ENCODE measurements at regions not wholly inside any gene's neighbourhood (a gene's known extent, or its start where the extent isn't known, plus 50 kb on each side); places are given as distances from the start of the nearest gene placed in this dataset.

DNA sequence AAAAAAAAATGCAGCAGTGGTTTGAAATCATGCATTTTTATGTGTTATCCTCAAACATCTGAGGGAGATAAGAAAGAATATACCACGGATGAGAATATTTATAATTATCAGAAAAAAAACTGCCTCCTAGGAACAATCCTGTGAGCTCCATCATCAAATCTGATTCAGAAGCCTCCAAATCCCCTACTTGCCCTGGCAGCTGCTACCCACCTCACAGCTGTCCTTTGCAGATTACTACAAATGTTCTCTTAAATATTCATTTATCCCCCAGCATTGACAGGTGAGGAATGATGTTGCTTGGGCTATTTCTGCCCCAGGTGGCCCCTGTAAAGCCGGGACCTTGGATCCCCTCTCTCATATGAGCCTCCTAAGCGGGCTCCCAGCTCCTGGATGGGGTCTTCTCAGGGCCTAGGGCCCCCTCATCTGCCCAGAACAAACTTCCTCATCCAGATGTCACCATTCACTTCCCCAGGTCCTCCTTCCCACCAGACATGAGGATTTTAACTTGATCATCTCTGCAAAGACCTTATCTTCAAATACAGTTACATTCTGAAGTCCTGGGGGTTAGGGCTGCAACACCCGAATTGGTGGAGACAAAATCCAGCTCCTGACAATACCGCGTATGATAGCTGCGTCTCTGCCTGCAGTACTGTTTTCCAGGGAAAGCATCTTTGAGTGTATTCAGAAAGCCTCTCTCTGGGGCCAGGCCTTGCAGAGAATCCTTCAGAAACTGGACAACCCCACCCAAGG, 81.9 kb upstream of the INSIG1 start:
- DNase-seq (ENCODE audit: low read depth in 3 of 3), result no peak

DNA sequence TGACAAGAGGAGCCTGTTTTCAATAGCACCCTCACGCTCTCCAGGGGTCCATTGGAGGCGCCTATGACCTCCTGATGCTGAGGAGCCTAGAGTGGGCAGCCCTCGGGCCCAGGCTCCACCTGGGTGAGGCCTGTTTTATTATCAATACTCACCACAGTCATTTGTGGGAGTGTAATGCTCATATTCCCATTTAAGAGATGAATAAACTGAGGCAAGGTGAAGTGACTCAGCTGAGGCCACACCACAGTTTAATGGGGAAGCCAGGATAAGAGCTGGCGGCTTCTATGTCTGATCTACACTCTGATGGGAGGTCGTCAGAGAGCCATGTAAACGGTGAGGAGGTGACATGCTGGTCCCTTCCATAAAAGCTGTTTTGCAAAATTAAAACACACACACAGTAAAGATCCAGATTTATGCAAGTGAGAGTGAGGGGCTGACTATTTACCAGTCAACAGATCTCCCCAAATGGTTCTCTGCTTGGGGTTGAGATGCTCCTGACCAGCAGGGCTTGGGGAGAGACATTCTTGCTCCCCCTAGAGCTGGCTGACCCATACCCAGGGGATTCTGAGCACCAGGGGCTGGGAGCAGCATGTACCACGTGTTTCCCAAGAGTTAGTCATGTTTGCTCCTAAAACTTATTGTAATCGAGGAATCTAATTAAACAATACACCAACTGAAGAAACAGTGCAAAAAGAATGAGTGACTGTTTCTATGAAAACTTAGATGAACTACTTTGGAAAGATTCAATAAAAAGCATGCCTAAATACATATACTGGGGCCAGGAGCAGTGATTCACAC, 81.0 kb upstream of the INSIG1 start:
- no peak for DNase-seq (ENCODE audit: low read depth in 3 of 3)

DNA sequence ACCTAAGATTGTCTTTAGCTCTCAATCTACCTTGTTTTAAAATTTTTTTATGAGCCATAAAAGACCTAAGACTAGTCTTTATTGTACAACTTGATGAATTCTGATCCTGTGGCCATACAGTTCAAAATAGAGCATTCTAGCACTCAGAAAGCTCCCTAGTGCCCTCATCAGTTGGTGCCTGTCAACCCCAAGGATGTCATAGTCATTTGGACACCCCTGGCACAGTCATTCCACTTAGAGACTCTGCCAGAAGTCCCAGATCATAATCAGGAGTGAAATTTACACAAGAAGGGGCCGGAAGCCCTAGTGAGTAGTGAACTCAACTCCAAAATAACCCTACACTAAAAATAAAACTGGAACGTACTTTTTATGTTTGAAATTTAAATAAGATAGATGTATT, 80.0 kb upstream of the INSIG1 start:
- no peak for DNase-seq (ENCODE audit: low read depth in 3 of 3)

DNA sequence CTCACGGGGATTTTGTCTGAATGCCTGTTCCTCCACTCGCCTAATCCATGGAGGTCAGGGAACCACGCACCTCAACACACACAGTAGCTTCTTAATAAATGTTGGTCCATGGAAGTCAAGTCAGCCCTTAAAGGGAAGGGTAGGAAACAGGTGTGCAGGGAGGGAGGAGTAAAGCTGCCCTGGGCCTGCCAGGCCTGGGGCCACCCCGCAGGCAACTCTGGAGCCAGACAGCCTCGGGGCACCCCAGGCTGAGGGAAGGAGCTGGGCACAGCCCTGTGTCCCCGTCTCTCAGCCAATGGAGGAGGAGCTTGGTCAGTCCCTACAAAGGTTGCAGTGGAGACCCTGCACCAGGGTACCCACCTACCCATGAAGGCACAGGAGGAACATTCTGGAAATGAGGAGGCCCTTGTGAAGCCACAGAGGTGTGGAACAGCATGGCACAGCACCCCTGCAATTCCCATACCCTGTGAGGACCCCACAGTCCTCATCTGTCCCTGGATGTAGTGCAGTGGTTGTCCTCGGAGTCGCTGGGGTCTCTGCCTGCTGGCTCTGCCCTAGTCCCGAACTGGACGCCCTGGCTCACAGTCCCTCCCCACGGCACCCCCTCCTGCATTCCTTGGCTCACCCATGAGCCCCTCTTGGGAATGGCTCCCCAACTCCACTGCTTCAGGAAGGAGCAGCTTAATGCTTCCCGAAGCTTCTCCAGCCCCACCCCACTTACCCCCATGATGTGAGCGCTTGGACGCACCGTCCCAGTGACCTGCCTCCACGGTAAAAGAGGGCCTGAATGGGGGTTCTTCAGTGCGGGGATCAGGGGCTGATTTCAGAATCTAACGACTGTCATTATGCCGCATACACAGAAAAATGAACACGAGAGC, 79.2 kb upstream of the INSIG1 start:
- no peak for DNase-seq (ENCODE audit: low read depth in 3 of 3)

DNA sequence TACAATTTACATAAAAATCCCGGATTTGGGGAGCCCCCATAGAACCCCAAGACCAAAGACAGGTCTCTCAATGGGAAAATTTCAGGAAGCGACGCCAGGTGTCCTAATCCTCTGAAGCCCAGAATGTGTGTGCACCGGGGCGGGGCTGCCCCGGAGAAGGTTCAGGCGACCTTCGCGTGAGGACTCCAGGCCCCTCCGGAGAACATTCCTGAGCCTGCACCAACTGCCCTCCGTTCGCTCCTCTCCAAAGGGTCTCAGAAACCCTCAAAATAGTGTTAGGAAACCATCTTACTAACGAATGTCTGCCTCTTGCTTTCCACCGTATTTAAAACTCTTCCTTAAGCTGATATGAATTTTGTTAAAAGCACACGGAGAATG, 78.5 kb upstream of the INSIG1 start:
- DNase-seq (ENCODE audit: low read depth in 3 of 3), result no peak

DNA sequence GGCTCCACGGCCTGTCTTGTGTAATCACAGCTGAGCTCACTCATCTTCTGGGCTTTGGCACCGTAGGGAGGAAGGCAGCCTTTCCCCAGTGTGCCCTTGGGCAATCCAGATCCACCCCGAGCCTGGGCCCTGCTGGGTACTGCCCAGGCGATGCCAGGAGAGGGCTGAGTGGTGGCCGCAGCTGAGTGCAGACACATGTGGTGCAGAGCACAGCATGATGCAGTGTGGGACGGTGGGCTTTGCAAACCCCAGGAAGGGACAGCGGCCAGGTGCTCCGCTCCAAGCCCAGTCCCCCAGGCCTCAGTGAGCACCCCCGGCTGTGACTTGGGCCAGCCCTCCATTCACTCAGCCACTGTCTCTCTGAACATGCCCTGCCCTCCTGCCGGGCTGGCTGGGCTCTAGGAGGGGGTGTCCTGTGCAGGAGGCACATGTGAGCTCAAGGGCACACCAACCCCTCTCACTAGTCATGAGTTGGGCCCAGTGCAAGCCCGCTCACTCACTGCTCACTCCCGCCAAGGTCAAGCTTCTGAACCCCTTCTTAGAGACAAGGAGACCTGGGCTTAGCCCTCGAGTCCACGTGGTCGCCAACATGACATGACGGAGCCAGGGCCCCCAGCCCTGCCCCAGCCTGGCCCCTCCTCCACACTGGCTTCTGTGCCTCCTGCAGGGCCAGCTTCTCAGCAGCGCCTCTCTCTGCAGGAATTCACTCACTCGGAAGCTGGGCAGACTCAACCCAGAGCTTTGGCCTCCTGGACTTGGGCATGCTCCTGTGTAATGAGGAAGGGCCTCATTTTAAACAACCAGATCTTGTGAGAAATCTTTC, 77.5 kb upstream of the INSIG1 start:
- DNase-seq (ENCODE audit: low read depth in 3 of 3), result no peak

DNA sequence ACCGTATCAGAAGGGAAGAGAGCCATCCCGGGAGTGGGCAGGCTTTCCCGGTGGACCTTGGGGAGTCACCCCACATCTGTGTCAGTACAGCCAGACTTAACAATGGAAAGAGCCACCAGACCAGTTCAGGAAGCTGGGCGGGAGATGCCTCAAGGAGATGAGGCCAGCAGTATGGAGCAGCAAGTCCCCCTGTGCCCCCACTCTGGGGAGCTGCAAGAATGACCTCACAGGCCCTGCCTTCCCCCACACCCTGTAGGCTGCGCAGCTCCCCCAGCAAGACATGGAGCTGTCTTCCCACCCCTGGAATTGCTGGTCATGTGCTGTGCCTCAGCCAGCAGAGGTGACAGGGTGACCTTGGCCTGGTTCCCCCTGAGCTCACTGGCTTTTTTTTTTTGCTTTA, 76.8 kb upstream of the INSIG1 start:
- no peak for DNase-seq (ENCODE audit: low read depth in 3 of 3)

DNA sequence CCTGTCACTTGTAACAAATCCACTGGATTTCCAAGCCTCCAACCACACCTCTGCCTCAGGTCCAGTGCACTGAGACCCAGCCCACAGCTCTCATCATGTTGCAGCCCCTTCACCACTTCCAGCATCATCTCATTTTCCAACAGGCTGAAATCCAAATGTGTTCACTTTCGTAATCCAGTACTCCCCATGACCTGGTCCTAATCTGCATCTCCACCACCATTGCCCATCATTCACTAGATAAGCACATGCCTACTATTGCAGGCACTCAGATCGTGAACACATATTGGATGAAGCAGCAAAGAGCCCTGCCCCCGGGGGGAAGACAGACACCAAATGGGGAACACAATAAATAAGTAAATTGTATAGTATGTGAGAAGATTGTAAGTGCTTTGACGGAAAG, 76.1 kb upstream of the INSIG1 start:
- no peak for DNase-seq (ENCODE audit: low read depth in 3 of 3)

DNA sequence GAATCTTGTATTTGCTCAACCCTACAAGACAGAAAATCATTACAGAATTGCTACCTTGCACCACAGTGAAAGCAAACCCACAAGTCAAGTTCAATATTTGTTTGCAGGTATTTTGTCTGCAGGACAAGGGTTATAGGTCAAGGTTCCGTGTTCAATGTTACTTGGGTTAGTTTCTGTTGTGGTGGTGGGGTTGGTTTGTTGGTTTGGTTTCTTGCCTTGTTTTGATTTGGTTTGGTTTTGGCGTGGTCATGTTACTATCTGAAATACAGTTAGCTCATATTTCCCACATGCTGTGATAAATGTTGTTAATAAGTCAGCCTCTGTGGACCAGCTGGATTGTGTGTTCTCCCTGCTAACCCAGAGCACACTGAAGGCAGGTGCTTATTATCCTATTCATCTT, 75.6 kb upstream of the INSIG1 start:
- DNase-seq (ENCODE audit: low read depth in 3 of 3), result no peak

DNA sequence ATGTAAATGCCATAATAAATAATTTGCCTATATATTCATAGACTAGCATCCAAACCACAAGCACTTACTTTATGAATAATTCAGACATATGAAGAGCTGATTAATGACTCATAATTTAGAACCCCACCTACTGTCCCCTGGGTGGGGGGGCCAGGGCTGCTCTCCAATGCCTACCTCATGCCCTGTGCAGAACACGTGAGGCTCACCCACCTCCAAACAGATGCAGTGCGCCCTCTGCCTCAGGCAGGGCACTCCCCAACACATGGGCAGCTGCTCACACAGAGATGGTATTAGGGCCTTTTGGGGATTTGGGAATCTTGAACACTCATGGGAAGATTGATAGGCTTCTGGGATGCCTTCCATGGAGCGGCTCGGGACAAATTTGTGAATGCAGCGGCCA, 75.1 kb upstream of the INSIG1 start:
- DNase-seq (ENCODE audit: low read depth in 3 of 3), result no peak

DNA sequence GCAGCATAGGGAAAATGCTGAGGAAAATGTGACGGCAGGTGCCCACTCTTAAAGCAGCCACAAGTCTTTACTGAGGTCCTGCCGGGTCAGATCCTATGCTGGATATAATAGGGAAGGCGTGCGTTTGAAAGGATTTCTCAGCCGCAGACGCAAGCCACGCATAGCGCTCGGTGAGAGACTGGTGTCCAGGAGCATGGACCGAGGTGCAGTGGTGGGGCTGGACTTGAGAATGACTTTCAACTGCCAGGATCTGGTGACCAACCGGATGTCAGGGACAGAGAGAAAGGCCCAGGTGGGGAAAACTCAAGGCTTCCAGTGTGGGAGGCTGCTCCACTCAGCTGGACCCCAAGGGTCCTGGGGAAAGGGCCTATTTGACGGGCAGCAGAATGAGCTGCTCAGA, 74.7 kb upstream of the INSIG1 start:
- no peak for DNase-seq (ENCODE audit: low read depth in 3 of 3)

DNA sequence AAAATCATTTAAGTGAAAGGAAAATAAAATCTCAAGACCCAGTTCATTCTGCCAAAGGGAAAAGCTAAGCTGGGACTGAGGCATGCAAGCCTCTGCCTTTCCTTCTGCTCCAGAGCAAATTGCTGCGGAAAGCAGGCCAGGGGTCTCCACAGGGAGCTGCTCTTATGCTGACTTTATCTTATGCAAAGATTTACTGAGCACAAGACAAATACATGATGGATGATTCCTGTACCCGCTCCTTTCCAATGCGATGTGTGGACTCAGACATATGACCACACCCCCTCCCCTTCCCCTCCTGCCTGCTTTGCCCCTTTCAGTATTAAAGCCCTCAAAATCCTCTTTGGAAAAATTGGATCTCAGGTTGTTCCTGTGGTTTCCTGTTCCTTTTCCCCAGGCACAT, 74.2 kb upstream of the INSIG1 start:
- DNase-seq (ENCODE audit: low read depth in 3 of 3), result no peak

DNA sequence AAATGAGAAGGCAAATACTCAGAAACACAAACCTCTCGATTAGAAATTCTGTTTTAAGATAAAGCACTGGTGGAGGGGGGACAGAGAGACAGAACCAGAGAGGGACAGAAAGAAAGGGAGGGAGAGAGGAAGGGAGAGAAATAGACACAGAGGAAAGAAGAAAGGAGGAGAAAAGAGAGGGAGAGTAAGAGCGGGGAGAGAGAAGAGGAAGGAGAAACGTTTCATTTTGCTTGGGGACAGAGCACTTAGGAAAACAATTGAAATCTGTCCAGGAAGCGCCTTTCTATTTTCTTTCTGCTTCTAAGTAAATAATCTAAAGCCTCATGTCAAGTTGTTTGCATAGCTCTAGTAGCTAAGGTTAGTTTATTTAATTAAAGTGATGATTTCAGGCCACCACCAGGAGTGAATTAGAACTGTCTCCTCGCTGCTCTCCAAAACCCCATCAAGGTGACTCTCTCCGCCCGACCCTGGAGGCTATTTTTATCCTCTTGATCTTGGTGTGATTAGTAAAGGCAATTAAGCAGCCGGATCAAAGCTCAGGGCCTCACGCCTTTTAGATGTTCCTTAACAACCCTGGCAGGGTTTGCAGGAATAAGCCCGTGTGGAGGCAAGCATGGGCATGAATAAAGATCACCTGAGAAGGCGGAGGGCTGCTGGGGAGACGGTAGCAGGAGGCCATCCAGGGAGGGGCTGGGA, 73.4 kb upstream of the INSIG1 start:
- no peak for DNase-seq (ENCODE audit: low read depth in 3 of 3)

DNA sequence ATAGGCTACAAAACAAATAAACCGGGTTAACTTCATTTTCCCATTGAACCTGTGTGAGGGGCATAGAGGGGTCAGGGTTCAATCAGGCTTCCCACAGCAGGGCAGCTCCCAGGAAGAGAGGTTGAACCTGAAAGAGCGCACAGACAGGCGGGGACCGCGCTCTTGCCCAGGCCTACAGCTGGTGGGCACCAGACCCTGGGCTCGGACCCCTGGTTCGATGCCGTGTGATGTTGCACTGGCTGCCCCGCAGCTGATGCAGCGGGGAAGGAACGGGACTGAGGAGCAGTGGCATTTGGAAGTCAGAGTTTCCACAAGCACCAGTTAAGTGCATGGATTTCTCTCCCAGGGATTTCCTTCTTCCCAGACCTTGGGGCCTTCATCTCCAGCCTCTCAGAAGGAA, 72.6 kb upstream of the INSIG1 start:
- no peak for DNase-seq (ENCODE audit: low read depth in 3 of 3)

DNA sequence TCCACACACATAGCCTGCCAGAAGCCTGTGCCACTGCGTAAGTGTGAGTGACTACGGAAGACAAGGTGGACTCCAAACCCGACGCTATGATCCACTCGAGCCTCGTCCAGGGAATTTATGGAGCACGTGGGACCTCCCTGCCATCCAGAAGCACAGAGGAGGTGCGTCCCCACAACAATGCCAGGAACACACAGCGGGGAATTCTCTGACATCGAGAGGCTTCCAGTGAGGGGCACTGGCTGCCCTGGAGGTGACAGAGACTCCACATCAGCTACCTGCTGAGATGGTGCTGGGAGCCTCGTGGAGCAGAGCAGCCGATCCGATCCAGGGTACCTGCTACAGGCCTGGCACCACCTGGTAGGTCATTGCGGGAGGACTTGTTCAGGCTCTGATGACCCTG, 72.2 kb upstream of the INSIG1 start:
- no peak for DNase-seq (ENCODE audit: low read depth in 3 of 3)

DNA sequence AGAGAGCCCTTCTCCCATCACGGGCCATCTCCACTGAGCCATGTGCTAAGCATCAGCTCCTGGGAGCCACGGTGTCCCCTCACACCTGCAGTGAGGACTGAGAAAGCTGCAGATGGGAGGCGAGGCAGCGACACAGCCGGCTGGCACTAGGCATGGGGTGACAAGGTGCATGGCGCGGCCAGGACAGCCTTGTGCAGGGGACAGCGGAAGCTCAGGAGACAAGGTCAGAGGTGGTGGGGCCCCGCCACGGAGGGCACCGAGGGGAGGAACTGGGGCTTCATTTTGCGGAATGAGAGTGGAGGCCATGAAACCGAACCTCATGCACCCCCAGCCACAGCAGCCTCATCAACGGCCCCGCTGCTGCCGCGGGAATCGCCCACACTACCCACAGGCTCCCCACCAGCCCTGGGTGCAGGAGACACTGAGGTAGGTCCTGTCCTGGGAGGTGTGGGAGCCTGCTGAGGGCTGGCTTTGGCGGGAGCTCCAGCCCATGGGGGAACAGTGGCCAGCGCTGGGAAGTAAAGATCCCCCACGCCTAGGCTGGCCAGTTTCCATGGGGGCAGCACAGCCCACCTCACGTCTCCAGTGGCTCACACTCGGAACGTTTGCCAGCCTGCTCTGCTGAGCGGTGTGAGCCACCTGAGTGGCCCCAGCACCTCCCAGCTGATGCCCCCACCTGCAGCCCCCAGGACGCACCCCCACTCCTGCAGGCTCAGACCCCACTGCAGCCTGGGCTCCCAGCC, 71.2 kb upstream of the INSIG1 start:
- no peak for DNase-seq (ENCODE audit: low read depth in 3 of 3)

DNA sequence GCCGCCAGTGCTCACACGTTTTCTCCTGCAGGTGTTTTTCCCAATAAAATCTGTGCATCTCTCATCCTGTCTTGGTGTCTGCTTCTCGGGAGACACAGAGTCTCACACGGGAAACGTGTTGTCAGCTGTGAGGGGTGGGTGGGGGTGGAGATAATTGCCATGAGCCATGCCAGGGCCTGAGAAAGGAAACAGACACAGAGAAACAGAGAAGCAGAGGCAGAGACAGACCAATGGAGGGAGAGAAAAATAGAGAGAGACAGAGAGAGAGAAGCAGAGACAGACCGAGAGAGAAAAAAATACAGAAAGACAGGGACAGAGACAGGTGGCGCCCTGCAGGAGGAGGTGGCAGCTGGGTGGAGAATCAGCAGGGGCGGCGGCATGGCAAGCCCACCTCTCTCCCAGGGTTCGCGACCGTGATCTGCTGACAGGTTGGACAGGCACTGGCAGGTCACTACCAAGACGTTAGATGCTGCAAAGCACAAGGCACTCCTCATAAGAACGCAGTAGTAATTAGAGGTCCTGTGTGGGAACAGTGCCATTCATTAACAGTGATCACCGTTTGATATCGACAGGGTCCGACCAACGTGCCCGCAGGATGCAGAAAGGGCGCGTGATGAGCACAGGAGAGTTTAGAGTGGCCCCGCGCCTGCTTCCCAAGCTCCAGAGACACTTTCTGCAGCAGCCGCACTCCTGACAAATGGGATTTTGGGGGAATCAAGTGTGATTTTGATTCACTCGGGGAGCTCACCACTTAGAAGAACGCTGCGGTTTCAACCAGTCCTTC, 70.5 kb upstream of the INSIG1 start:
- DNase-seq (ENCODE audit: low read depth in 3 of 3), result no peak

DNA sequence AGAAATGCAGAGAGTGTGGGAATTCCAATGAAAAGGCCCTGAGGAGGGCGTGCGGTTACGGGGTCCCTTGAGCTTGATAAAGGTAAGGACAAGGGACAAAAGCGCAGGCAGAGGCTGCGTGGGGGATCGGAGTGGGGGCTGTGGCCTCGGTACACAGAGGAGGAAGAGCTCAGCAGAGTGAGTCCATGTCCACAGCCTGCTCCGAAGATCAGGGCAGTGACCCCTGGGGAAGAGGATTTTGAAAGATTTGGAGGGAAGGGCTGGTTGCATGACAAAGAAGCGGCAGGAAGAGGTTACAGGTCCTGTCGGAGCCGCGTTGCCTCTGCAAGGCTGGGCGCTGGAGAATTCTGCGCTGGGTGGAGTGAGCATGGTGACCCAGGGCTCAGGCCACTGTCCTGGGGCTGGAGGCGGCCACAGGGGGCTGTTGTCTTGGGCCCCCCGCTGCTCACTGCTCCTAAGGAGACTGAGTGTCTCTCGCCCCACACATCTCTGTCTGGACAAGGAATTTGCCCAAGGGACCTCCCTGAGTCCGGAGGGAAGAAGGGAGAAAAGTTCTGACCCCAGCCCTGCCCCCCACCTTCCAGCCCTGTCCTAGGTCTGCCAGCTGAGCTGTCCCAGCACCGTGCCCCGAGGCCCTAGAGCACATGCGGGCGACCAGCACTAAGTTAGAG, 69.8 kb upstream of the INSIG1 start:
- no peak for DNase-seq (ENCODE audit: low read depth in 3 of 3)

DNA sequence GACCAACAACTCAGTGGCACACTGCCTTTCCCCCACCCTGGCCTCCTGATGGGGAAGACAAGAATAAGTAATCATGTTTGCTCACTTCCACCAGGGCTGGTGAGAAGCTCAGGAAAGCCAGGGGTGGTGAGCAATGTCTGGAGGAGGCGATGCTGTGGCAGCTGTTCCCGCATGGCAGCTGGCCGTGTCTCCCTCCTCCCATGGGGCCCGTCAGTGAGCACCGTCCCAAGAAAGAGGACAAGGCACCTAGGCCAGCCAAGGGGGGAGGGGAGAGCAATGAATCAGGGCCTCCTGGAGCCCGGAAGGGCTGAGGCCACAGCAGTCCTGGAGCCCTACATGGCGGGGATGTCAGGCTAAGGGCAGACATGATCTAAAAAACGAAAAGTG, 69.2 kb upstream of the INSIG1 start:
- no peak for DNase-seq (ENCODE audit: low read depth in 3 of 3)

Data from stimulated activated CD4-positive, alpha-beta T cell treated with anti-CD3 and anti-CD28 coated beads, TNF-alpha, amount 100 ng/mL, for 48 hours (primary cell).